HG03575 (cell line): ENCODE measurements at regions not wholly inside any gene's neighbourhood (a gene's known extent, or its start where the extent isn't known, plus 50 kb on each side); places are given as distances from the start of the nearest gene placed in this dataset.
"Not testable (repeated sequence)": the region's sequence is repeated elsewhere in the genome, so short reads cannot be mapped to it uniquely, and the experiment has no call there.

Experiments
- ATAC-seq: cut with Tn5 transposase; IDR thresholded peaks from one replicate; pipeline ENCODE4 v1.9.1; 2021; ENCODE audit not compliant: unreplicated experiment, insufficient number of reproducible peaks, low FRiP score; ENCODE audit errors: extremely low read depth

DNA sequence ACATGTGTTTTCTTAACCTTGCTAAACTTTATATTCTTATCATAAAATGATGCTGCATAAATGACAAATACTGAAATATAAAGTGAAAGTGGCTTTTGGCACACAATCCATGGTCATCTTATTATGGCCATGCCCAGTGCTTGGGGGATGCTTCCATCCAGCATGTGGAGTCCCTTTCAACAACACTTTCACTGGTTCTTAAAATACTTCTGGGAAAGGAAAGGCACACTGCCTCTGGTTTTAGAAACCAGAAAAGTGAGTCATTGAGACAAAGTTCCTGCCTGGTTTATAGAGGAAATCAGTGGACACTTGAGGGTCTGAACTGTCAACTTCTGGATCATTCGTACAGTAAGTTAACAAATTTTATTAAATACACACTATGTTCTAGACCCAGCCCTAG, 248.0 kb upstream of the ADAMTS3 start:
- no peak for ATAC-seq

DNA sequence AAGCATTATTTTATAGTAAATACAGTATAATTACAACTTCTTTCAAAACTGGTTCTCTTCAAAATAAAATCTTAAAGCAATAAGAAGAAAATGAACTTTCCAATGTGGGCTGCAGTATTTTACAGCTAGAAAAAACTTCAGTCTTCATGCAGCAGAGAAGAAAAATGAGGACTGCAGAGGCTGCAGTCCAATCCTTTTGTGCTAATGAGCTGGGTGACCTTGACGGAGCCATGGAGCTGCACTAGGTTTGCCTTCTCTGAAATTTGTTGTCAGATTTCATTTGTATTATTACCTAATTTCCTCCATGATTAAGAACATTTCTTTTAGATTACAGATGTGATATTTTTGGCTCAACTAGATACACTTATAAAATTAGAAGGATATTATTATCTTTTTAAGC, 245.2 kb upstream of the ADAMTS3 start:
- no peak for ATAC-seq

DNA sequence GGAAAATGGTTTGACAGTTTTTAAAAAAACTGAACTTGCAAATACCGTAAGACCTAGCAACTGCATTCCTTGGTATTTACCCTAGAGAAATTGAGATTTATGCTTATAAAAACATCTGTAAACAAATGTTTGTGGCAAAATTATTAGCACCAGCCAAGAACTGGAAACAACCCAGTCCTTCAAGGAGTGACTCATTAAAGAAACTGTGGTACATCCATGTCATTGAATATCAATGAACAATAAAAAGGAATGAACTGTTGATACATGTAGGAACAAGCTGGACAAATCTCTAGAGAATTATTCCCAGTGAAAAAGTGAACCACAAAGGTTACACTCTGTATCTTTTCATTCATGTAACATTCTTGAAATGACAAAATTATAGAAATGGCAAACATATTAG, 240.2 kb upstream of the ADAMTS3 start:
- ATAC-seq, result no peak

DNA sequence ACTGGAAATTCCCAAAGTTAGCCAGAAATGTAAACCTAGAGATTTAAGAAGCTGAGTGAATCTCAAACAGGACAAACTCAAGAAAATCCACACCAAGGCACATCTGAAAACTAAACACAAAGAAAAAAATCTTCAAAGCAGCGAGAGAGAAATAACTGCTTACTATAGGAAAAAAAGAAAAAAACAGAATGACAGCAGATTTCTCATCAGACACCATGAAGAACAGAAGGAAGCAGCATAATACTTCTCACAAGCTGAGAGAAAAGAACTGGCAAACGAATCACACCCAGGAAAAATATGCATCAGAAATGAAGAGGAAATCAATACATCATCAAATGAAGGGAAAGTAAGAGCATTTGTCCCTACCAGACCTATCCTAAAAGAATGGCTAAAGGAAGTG, 236.3 kb upstream of the ADAMTS3 start:
- ATAC-seq, result no peak

DNA sequence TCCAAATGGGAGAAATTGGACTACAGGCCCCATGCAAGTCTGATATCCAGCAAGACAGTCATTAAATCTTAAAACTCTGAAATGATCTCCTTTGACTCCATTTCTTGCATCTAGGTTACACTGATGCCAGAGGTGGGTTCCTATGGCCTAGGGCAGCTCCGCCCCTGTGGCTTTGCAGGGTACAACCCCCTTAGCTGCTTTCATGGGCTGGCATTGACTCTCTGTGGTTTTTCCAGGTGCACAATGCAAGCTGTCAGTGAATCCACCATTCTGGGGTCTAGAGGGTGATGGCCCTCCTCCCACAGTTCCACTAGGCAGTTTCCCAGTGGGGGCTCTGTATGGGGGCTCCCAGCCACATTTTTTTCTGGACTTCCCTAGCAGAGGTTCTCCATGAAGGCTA, 228.5 kb upstream of the ADAMTS3 start:
- ATAC-seq, result no peak

DNA sequence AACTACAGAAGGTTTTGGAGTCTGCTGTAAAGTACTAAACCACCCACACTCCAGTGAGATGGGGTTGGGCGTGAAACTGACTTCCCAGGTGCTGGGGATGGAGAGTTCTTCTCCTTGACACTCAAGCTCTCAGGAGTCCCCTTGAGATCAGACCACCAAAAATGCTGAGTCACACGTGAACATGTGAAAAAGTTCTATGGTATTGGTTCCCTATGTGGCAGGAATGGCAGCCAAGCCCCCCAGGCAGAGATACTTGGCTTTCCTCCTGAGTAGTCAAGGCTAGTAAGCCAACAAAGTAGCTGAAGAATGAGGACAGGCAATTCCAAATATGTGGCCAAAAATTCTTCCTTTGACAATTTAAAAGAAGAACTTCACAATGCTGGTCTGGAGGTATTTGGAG, 222.0 kb upstream of the ADAMTS3 start:
- ATAC-seq, result no peak

DNA sequence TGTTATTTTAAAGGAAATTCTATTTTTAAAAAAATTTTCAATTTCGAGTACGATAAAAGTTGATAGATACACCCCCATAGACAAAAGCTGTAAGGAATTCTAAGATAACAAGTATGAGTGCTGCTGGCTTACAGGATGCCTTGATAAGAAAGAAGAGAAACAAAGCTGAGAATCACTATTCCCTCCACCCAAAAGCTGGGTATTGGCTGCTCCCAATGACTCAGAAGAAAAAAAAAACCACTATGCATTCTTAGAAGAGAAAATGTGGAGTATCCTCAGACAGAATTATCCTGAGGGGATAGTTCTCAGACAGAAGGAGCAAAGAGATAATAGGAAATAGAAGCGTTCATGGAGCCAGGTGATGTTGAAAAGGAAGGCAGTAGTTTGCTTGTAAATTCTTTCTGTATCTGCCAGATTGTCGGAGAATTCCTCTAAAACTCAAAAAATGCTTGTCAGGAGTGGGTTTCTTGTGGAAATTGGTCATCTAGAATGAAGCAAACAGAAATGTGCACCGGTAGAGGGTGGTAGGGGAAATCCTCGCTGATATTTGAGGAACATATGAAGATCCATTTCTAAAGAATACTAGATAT, 217.5 kb upstream of the ADAMTS3 start:
- no peak for ATAC-seq

DNA sequence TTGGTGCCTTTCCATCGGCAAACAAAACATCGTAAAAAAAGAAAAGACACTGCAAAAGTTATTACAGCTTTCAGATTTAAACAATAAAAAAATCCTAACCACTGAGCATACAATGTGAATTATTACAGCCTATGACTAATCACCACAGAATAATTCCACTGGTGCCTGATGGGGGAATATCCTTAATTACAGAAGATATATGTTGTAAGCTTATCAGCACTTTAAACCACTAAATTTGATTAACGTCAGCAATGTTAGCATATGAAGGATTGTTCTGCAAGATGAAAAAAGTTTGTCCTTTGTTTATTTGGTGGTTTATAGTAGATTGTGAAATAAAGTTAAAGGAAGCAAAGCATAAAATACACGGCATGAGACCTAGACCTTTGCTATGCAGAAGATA, 210.2 kb upstream of the ADAMTS3 start:
- no peak for ATAC-seq

DNA sequence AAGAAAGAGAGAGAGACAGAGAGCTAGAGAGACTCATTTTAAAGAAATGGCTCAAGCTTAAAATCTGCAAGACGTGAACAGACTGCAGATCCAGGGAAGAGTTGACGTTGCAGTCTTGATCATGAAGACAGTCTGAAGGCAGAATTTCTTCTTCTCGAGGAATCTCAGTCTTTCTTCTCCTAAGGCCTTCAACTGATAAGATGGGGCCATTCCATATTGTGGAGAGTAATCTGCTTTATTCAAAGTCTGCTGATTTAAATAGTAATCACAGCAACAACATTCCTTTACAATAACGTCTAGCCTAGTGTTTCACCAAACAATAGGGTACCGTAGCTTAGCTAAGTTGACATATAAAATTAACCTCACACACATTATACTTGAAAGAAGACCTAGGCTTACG, 208.4 kb upstream of the ADAMTS3 start:
- no peak for ATAC-seq

DNA sequence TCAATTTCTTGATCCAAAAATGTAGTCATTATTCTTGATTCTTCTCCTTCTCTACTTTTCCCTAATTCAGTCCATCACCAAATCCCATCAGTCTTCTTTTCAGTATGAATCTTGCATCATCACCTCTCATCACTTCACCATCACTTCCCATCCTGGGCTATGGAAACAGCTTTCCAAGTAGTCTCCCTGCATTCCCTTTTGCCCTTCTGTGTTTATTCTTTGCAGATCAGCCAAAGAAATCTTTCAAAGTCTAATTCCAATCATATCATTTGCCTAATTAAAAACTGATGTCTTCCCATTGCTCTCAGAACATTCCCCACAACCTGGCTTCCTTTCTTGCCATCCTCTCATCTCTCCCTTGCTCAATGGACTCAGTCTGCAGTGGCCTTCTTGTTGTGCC, 201.7 kb upstream of the ADAMTS3 start:
- no peak for ATAC-seq

DNA sequence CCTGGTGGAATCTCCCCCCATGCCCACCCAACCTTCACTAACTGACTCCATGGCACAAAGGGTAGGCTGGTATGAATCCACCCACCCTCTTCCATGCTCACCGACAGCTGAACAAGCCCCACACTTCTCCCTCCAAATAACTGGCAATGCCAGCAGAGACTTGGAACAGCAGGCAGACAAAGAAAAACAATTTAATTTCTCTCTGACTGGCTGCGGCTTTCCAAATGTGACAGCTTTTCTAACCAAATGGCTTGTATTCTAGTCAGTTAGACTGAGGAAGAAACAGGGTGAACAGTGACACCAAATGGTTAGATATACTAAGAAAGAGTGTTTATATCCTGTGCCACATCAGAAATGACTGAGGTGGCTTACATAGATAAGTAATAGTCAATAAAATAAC, 199.3 kb upstream of the ADAMTS3 start:
- ATAC-seq, result no peak

DNA sequence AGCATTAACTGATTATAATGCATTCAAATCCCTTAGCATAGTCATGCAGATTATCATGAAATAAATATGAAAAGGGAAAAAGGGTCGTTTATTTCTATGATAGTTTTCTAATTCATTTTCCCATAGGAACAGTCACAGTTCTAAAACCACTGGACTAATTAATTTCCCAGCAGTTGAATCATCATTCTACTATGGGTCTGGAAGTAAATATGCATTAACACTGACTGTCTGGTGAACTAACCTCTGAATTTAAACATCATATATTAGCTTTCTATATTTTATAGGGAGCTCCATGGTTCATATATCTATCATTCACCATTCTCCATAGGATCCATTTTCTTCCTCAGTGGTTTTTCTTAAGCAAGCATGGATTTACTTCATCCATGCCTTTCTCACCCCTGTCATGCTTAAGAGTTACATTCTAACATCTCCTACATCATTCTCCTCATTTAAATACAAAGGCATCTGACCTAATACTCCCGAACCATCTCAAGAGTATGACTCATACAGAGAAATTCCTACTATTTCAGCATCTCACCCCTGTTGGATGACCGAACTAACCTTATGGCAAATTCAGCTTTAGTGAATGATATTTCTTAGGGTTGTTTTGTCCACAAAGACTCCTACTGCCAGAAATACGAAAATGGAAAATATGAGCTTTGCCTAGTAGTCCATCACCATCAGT, 198.7 kb upstream of the ADAMTS3 start:
- ATAC-seq, result no peak

DNA sequence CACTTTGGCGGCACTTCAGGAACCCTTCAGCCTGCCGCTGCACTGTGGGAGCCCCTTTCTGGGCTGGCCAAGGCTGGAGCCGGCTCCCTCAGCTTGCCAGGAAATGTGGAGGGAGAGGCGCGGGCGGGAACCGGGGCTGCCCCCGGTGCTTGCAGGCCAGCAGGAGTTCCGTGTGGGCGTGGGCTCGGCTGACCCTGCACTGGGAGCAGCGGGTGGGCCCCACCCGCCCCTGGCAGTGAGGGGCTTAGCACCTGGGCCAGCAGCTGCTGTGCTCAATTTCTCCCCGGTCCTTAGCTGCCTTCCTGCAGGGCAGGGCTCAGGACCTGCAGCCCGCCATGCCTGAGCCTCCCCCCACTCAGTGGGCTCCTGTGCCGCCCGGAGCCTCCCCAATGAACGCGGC, 196.8 kb upstream of the ADAMTS3 start:
- ATAC-seq, result not testable (repeated sequence)

DNA sequence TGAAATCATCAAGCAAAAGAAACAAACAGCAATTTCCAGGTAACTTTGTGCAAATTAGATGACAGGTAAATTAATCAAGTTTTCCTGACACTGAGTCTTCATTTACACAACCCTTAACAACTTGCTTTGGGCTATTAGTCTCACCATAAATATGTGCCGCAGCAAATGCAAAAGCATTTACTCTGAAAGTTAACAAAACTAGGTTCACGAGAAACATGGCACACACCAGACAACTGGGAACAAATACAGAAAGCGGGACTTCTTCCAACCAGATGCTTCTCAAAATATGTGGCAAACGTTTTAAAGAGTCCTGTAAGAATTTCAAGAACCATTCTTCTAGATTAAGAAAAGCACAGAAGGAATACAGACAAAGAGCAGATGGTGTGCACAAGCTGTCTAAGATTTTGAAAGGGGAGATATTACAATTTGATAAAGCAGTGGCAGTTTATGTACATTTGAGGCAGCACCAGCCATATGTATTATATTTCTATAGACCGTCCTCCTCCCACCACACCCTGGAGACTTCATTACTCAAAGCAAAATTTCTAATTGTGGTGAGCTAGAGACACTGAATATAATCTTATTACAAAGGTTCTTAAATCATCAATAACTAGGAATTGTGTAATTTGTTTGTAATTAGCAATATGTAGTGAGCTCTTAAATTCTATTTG, 192.5 kb upstream of the ADAMTS3 start:
- no peak for ATAC-seq

DNA sequence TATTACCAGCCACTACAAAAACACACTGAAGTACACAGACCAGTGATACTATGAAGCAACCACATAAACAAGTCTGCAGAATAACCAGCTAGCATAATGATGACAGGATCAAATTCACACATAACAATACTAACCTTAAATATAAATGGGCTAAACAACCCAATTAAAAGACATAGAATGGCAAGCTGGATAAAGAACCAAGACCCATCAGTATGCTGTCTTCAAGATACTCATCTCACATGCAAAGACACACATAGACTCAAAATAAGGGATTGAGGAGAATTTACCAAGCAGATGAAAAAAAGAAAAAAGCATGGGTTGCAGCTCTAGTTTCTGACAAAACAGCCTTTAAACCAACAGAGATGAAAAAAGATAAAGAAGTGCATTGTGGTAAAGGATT, 184.4 kb upstream of the ADAMTS3 start:
- ATAC-seq, result not testable (repeated sequence)

DNA sequence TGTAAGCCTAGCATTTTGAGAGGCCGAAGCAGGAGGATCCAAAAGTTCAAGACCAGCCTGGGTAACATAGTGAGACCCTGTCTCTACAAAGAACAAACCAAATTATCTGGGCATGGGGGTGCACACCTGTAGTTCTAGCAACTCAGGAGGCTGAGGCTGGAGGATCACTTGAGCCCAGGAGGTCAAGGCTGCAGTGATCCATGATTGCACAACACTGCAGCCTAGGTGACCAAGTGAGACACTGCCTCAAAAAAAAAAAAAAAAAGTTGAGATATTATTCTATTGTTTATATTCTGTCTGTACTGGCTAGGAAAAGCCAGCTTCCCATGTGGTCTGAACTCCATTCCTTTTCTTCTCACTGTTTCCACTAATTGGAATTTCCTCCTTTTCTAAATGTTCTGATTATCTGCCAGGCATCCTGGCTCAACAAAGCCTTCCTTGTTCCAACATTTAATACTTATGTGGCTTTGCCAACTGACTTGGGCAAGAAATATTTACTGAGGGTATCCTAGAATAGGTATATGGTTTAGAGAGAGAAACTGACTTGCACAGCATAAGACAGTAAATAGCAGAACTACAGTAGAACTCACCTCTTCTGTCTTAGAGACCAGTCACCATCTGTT, 175.2 kb upstream of the ADAMTS3 start:
- ATAC-seq, result no peak

DNA sequence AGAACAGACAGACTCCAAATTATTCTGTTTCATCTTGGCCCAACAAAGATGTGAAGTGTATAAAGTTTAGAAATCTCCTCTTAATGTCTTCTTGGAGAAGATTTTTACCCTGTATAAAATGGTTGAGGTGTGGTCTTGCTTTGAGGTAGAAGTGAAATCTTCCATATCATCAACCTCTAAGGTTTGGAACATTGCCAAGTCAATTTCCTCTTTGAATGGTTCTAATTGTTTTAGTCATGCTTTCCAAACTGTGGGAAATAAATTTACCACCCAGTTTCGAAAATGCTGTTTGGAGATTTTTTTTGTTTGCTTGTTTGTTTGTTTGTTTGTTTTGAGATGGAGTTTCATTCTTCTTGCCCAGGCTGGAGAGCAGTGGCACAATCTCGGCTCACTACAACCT, 174.1 kb upstream of the ADAMTS3 start:
- ATAC-seq, result no peak

DNA sequence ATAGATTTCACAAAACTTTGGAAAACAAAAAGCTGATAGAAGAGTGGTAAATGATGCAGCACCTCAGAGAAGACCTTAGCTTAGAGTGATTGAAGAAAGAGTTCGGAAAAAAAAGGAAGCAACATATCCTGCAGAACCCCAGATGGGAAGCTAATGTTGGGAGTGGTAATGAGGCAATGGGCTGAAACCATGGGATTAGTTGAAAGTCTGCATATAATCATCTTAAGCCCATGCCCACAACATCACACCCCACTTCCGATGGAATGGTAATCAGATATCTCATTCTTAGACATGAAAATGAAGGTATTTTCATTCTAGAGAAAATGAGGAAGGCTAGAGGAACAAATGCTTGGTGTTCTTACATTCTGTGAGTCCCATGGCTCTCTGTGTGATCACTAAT, 146.3 kb upstream of the ADAMTS3 start:
- no peak for ATAC-seq

DNA sequence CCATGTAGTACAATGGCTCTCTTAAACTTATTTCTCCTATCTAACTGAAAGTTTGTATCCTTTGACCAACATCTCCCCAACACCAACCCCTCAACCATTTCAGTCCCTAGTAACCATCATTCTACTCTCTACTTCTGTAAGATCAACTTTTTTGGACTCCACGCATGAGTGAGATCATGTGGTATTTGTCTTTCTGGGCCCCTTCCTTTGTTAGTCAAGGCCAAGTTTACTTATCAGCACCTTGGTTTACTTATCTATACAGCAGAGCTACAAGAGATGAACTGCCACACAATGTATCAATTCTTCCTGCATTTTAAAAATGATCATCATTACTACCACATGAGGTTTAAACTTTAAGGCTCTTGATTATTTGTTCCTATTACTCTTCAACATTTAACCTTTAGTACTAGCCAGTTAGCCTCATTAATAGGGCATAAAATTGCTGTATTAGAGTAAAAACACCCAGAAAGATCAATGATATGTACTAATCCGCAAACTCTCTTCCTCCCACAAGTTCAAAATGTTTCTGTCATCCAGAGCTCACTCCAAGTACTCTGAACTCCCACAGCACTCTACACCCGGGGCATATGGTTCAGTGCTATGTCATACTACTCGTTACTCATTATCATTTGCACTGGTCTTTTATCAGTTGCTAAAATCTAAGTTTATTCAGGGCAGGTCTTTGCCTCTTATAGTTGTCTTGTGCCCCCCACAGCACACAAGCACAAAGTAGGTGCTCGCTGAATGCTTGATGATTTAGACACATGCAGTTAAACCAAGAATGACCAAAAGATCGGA, 145.7 kb upstream of the ADAMTS3 start:
- no peak for ATAC-seq
